ENCODE measurements at regions not wholly inside any gene's neighbourhood (a gene's known extent, or its start where the extent isn't known, plus 50 kb on each side); places are given as distances from the start of the nearest gene placed in this dataset.

DNA sequence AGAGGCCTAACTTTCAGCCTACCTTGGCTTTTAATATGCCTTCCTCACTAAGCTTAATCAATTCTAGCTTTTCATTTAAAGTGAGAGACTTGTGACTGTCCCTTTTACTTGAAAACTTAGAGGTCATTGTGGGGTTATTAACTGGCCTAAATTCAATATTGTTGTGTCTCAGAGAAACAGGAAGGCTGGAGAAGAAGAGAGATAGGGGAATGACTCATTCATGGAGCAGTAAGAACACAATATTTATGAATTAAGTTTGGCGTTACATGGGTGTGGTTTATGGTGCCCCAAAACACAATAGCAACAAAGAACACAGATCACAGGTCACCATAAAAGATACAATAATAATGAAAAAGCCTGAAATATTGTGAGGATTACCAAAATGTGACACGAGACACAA, 612.1 kb downstream of the TBC1D4 start:
- TF ChIP-seq POLR2AphosphoS5 (IDR thresholded peaks at IDR 0.05) (no peak), POLR2A (IDR thresholded peaks at IDR 0.05) (no peak)
- TF ChIP-seq, protein P1, sequence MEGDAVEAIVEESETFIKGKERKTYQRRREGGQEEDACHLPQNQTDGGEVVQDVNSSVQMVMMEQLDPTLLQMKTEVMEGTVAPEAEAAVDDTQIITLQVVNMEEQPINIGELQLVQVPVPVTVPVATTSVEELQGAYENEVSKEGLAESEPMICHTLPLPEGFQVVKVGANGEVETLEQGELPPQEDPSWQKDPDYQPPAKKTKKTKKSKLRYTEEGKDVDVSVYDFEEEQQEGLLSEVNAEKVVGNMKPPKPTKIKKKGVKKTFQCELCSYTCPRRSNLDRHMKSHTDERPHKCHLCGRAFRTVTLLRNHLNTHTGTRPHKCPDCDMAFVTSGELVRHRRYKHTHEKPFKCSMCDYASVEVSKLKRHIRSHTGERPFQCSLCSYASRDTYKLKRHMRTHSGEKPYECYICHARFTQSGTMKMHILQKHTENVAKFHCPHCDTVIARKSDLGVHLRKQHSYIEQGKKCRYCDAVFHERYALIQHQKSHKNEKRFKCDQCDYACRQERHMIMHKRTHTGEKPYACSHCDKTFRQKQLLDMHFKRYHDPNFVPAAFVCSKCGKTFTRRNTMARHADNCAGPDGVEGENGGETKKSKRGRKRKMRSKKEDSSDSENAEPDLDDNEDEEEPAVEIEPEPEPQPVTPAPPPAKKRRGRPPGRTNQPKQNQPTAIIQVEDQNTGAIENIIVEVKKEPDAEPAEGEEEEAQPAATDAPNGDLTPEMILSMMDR (IDR thresholded peaks at IDR 0.05) = no peak
